Stimulated activated CD8-positive, alpha-beta memory T cell treated with anti-CD3 and anti-CD28 coated beads, Interleukin-4, amount 100 ng/mL, for 4 hours (primary cell): ENCODE measurements at regions not wholly inside any gene's neighbourhood (a gene's known extent, or its start where the extent isn't known, plus 50 kb on each side); places are given as distances from the start of the nearest gene placed in this dataset.

Source experiments
- DNase-seq, 2 donors: peaks; one replicate each; pipeline ENCODE4 v3.0.0-alpha.2; 2020; ENCODE audit warnings: low read depth in 2 of 2, low spot score in 1 of 2

GRCh38 chr14:61891810-61892209, 129.6 kb downstream of the SNAPC1 start:
- no peak for DNase-seq

- no peak for DNase-seq
Observed at GRCh38 chr14:61893371-61893940, 131.2 kb downstream of the SNAPC1 start.

- DNase-seq, result peak; percentile 16 to 22
Observed at GRCh38 chr14:61894452-61895077, 132.3 kb downstream of the SNAPC1 start.

GRCh38 chr14:61897300-61897699, 135.1 kb downstream of the SNAPC1 start:
- DNase-seq, result no peak

- no peak for DNase-seq
Observed at GRCh38 chr14:61898568-61898967, 136.3 kb downstream of the SNAPC1 start.

GRCh38 chr14:61899497-61899896, 137.3 kb downstream of the SNAPC1 start:
- DNase-seq, result no peak

GRCh38 chr14:61904946-61905345, 142.7 kb downstream of the SNAPC1 start:
- DNase-seq, result no peak

- no peak for DNase-seq
Observed at GRCh38 chr14:61911574-61911973, 149.4 kb downstream of the SNAPC1 start.

- DNase-seq, result no peak
Observed at GRCh38 chr14:61918998-61919397, 156.8 kb downstream of the SNAPC1 start.

- DNase-seq, result no peak
Observed at GRCh38 chr14:61923348-61923747, 161.1 kb downstream of the SNAPC1 start.

GRCh38 chr14:61925043-61925442, 162.8 kb downstream of the SNAPC1 start:
- DNase-seq, result no peak

- DNase-seq, result no peak
Observed at GRCh38 chr14:61925732-61926435, 163.7 kb downstream of the SNAPC1 start.

- DNase-seq, result no peak
Observed at GRCh38 chr14:61927060-61927459, 164.8 kb downstream of the SNAPC1 start.

- no peak for DNase-seq
Observed at GRCh38 chr14:61927520-61927919, 165.3 kb downstream of the SNAPC1 start.

- DNase-seq, result no peak
Observed at GRCh38 chr14:61928300-61928699, 166.1 kb downstream of the SNAPC1 start.

GRCh38 chr14:61928701-61929100, 166.5 kb downstream of the SNAPC1 start:
- DNase-seq, result no peak

- DNase-seq, result no peak
Observed at GRCh38 chr14:61929651-61930050, 167.4 kb downstream of the SNAPC1 start.

GRCh38 chr14:61930101-61930857, 168.1 kb downstream of the SNAPC1 start:
- DNase-seq, result no peak

- no peak for DNase-seq
Observed at GRCh38 chr14:61932974-61933373, 170.8 kb downstream of the SNAPC1 start.

GRCh38 chr14:61934385-61934784, 172.2 kb downstream of the SNAPC1 start:
- no peak for DNase-seq

GRCh38 chr14:61939776-61940175, 177.6 kb downstream of the SNAPC1 start:
- no peak for DNase-seq
